ENCODE measurements at regions not wholly inside any gene's neighbourhood (a gene's known extent, or its start where the extent isn't known, plus 50 kb on each side); places are given as distances from the start of the nearest gene placed in this dataset.

DNA sequence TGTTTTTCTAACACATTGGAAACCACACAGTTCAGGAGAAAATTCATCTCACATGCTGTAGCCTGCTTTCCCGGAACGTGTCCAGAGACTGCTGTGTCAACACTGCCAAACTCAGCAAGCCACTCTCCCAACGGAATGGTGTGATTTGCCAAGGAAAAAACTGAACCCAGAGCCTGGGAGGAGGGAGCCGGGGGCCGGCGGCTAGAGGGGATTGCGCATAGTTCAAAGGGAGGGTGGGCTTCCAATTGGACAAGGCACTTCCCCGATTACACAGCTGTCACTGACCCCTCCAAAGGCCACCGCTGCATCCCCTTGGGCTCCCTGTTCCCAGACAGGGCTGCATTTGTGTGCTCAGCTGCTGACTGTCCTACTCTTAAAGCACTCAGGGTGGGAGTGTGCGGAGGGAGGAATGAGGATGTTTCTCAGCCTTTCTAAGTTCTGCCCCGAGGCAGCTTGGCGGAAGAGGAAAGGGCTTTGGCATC is 256.2 kb downstream of the ZNF621 start:
- TF ChIP-seq POLR2A (IDR thresholded peaks at IDR 0.05) (no peak), CTCF (IDR thresholded peaks at IDR 0.05 in 4 of 5, conservative IDR thresholded peaks at IDR 0.05 in 1 of 5) (no peak)
- in situ Hi-C loops (cut with MboI; ENCODE audit: low sequenced_read_pairs in 4 of 4) (no loop called here), intact Hi-C loops (cut with DNase I; ENCODE audit: low total_unique reads) (loop anchor here (5.0 kb wide), 1 partner anchor 96 kb away; no protein-coding TSS in a partner anchor)
- Histone ChIP-seq H3K4me3 (peak overlapping the region; percentile 38 to 62 (median 44)), H3K4me1 (peaks cover 22 to 24% of the 10 kb centered on the region in 2 donors), H3K27me3 (no peaks in the 10 kb centered on the region), H3K36me3 (no peaks in the 10 kb centered on the region), H3K9me3 (no peaks in the 10 kb centered on the region), H3K27ac (peak overlapping the region; percentile 73 to 76 (median 74))
- DNase-seq (peak in 1 of 2 donors; percentile 35), ATAC-seq (peak; percentile 54 to 67)

DNA sequence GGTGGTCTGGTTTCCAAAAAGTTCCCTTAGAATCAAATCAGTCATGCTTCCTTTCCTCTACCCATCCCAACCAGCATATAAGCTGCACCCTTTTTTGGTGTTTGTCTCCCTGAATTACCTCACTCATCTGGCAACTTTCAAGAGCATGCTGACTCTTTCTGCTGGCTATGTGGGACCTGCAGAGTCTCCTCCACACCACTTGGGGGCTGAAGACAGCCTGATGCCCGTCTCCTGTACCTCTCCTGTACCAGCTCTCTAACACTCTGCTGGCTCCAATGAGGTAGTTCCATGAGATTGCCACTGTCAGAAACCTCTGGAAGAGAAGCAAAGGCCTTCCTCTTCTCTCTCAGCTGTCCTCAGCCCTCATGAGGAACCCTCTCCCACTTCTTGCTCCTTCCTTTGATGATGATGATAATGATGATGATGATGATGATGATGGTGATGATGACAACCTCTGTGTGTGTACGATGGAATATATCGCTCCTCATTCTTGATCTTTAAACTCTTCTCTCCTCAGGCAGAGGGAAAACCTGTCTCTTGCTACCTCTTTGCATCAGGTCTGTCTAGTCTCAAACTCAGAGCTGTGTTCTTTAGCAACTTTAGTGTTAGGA is 257.5 kb downstream of the ZNF621 start:
- intact Hi-C loops (cut with DNase I; ENCODE audit: low total_unique reads) (loop anchor here (5.0 kb wide), 1 partner anchor 95 kb away; no protein-coding TSS in a partner anchor), in situ Hi-C loops (cut with MboI; ENCODE audit: low sequenced_read_pairs in 4 of 4) (no loop called here)
- no peak overlapping the region for H3K27ac ChIP-seq
- H3K4me3 ChIP-seq: no peak overlapping the region
- H3K9me3 ChIP-seq: no peaks in the 10 kb centered on the region
- ATAC-seq (no peak), DNase-seq (no peak)
- H3K27me3 ChIP-seq: no peaks in the 10 kb centered on the region
- H3K36me3 ChIP-seq: no peaks in the 10 kb centered on the region
- peaks cover 22 to 24% of the 10 kb centered on the region in 2 donors for H3K4me1 ChIP-seq
- TF ChIP-seq CTCF (IDR thresholded peaks at IDR 0.05 in 4 of 5, conservative IDR thresholded peaks at IDR 0.05 in 1 of 5) (no peak), POLR2A (IDR thresholded peaks at IDR 0.05) (no peak)

- in situ Hi-C loops (cut with MboI; ENCODE audit: low sequenced_read_pairs in 4 of 4): no loop called here
- Histone ChIP-seq H3K27me3 (no peaks in the 10 kb centered on the region), H3K4me1 (no peaks in the 10 kb centered on the region), H3K9me3 (no peaks in the 10 kb centered on the region), H3K4me3 (no peak overlapping the region), H3K27ac (no peak overlapping the region), H3K36me3 (no peaks in the 10 kb centered on the region)
- intact Hi-C loops (cut with DNase I; ENCODE audit: low total_unique reads): loop anchor here (10.0 kb wide), 1 partner anchor 46 kb away; no protein-coding TSS in a partner anchor
- no peak for ATAC-seq
- no peak for DNase-seq
- TF ChIP-seq POLR2A (IDR thresholded peaks at IDR 0.05) (no peak), CTCF (IDR thresholded peaks at IDR 0.05 in 4 of 5, conservative IDR thresholded peaks at IDR 0.05 in 1 of 5) (no peak)
These were observed 266.0 kb downstream of the ZNF621 start for GRCh38 chr3:40790746-40791145.

GRCh38 chr3:40793730-40794129 is 269.0 kb downstream of the ZNF621 start:
- Histone ChIP-seq H3K27ac (no peak overlapping the region), H3K36me3 (no peaks in the 10 kb centered on the region), H3K4me3 (no peak overlapping the region), H3K27me3 (no peaks in the 10 kb centered on the region), H3K4me1 (no peaks in the 10 kb centered on the region), H3K9me3 (no peaks in the 10 kb centered on the region)
- TF ChIP-seq CTCF (IDR thresholded peaks at IDR 0.05 in 4 of 5, conservative IDR thresholded peaks at IDR 0.05 in 1 of 5) (no peak), POLR2A (IDR thresholded peaks at IDR 0.05) (no peak)
- DNase-seq (no peak), ATAC-seq (no peak)
- in situ Hi-C loops (cut with MboI; ENCODE audit: low sequenced_read_pairs in 4 of 4): no loop called here
- intact Hi-C loops (cut with DNase I; ENCODE audit: low total_unique reads): loop anchor here (10.0 kb wide), 1 partner anchor 49 kb away; no protein-coding TSS in a partner anchor
